B cell (primary cell): ENCODE measurements at regions not wholly inside any gene's neighbourhood (a gene's known extent, or its start where the extent isn't known, plus 50 kb on each side); places are given as distances from the start of the nearest gene placed in this dataset.

Experiments used
- ATAC-seq: fragments of 200-7000 bp; cut with Tn5 transposase; one replicate; pipeline ENCODE4 v1.10.0; 2021; ENCODE audit warnings: low read depth, mild to moderate bottlenecking, moderate number of reproducible peaks, moderate library complexity
- CTCF ChIA-PET: fragments of 350-600 bp; sonication (Branson Sonifier 250); formaldehyde crosslinking; loops from one replicate; lab custom pipeline; 2021; ENCODE audit warnings: antibody characterized with exemption, inconsistent platforms; lab: Charles Lee
- POLR2A ChIA-PET: fragments of 350-600 bp; sonication (Branson Sonifier 250); formaldehyde crosslinking; loops from one replicate; lab custom pipeline; 2021; ENCODE audit warnings: antibody characterized with exemption; lab: Charles Lee
- DNase-seq: peaks from one replicate; pipeline ENCODE4 v3.0.0; 2013
- H2AFZ ChIP-seq: 2 replicates; pipeline ENCODE4 v1.6.1; 2012; ENCODE audit warnings: mild to moderate bottlenecking, low read depth, low read length; ENCODE audit not compliant: insufficient read depth, poor library complexity, severe bottlenecking
- H3K27ac ChIP-seq, 2 donors: 1 replicate in 1 of 2; 2 replicates in 1 of 2; pipeline ENCODE4 v1.5.1; 2012 to 2013; ENCODE audit warnings: low read length in 2 of 2, mild to moderate bottlenecking in 2 of 2, moderate library complexity in 1 of 2
- H3K27me3 ChIP-seq, 4 experiments: fragments of 200-600 bp in 1 of 4; sonication (generic) in 1 of 4; replicated peaks in 1 of 4; 1 replicate in 2 of 4; 2 replicates in 2 of 4; pipeline versions ENCODE4 v1.6.1 to v1.7.0; 2013 to 2016; ENCODE audit warnings: low read length in 3 of 4, mild to moderate bottlenecking in 2 of 4, mixed read lengths in 1 of 4, moderate library complexity in 1 of 4; ENCODE audit not compliant: insufficient read depth in 4 of 4, control insufficient read depth in 3 of 4; ENCODE audit errors: control extremely low read depth in 1 of 4
- H3K36me3 ChIP-seq, 2 experiments: replicated peaks in 1 of 2; 1 replicate in 1 of 2; 2 replicates in 1 of 2; pipeline versions ENCODE4 v1.6.1 to v1.7.1; 2013; ENCODE audit warnings: low read length in 1 of 2; ENCODE audit not compliant: insufficient read depth in 2 of 2, control insufficient read depth in 1 of 2; ENCODE audit errors: control extremely low read depth in 1 of 2, extremely low read depth in 1 of 2
- H3K4me1 ChIP-seq, 2 donors: fragments of 200-600 bp in 1 of 2; sonication (generic) in 1 of 2; 1 replicate in 1 of 2; 2 replicates in 1 of 2; pipeline versions ENCODE4 v1.5.1 to v1.6.1; 2013 to 2017; ENCODE audit warnings: low read length in 2 of 2; ENCODE audit not compliant: control insufficient read depth in 2 of 2, insufficient read depth in 2 of 2
- H3K4me2 ChIP-seq: replicated peaks from 2 replicates; pipeline ENCODE3; 2012; ENCODE audit warnings: mild to moderate bottlenecking, low read depth, low read length; ENCODE audit not compliant: poor library complexity, severe bottlenecking
- H3K4me3 ChIP-seq, 5 experiments: fragments of 200-600 bp in 1 of 5; sonication (generic) in 1 of 5; 1 replicate in 3 of 5; 2 replicates in 2 of 5; pipeline versions ENCODE4 v1.5.1 to v1.7.0; 2011 to 2016; ENCODE audit warnings: low read length in 4 of 5, mild to moderate bottlenecking in 4 of 5, low read depth in 2 of 5, control low read depth in 1 of 5, moderate library complexity in 1 of 5; ENCODE audit not compliant: insufficient read depth in 1 of 5; ENCODE audit errors: control extremely low read depth in 1 of 5, extremely low read depth in 1 of 5
- H3K79me2 ChIP-seq: fragments of 200-600 bp; sonication (generic); one replicate; pipeline ENCODE4 v1.6.0; 2016; ENCODE audit warnings: low read length; ENCODE audit not compliant: control insufficient read depth, insufficient read depth
- H3K9ac ChIP-seq: fragments of 200-600 bp; sonication (generic); 2 replicates; pipeline ENCODE4 v1.6.1; 2017; ENCODE audit warnings: mild to moderate bottlenecking, low read length, moderate library complexity
- H3K9me3 ChIP-seq, 3 donors: one replicate each; pipeline versions ENCODE4 v1.6.1 to v1.7.1; 2013; ENCODE audit warnings: low read length in 2 of 3; ENCODE audit not compliant: control insufficient read depth in 2 of 3, insufficient read depth in 1 of 3; ENCODE audit errors: control extremely low read depth in 1 of 3
- H4K20me1 ChIP-seq: 2 replicates; pipeline ENCODE4 v1.6.0; 2012; ENCODE audit warnings: mild to moderate bottlenecking, low read length; ENCODE audit not compliant: insufficient read depth, control insufficient read depth, poor library complexity, severe bottlenecking
- H3K27ac Mint-ChIP-seq: one replicate; pipeline ENCODE4 v1.8.0; 2021; ENCODE audit warnings: mixed read lengths
- H3K27me3 Mint-ChIP-seq: one replicate; pipeline ENCODE4 v1.8.0; 2021; ENCODE audit warnings: mixed read lengths
- H3K4me1 Mint-ChIP-seq: one replicate; pipeline ENCODE4 v1.8.0; 2021; ENCODE audit warnings: mixed read lengths
- H3K4me3 Mint-ChIP-seq: one replicate; pipeline ENCODE4 v1.8.0; 2021; ENCODE audit warnings: mixed read lengths
- H3K9me3 Mint-ChIP-seq: one replicate; pipeline ENCODE4 v1.8.0; 2022; ENCODE audit warnings: mixed read lengths; ENCODE audit not compliant: insufficient read depth
- CTCF ChIP-seq: fragments of 200-600 bp; IDR thresholded peaks from one replicate; pipeline ENCODE4 v1.8.0; 2022; ENCODE audit warnings: antibody characterized with exemption, mild to moderate bottlenecking
- EZH2 ChIP-seq: IDR thresholded peaks from 2 replicates; pipeline ENCODE4 v1.6.1; 2012; ENCODE audit warnings: borderline replicate concordance, low read depth, mild to moderate bottlenecking, moderate library complexity, low read length; ENCODE audit not compliant: insufficient read depth, poor library complexity, severe bottlenecking
- intact Hi-C: fragments of 100-400 bp; cut with micrococcal nuclease; formaldehyde crosslinking; loops from one replicate; pipeline ENCODE4 v1.10.0; 2022

GRCh38 chr13:62433660-62434059, 1018.0 kb upstream of the PCDH20 start:
- ATAC-seq = no peak
- DNase-seq = no peak
- Mint-ChIP-seq H3K9me3 (peaks cover 2% of the 10 kb centered on the region), H3K4me3 (no peak overlapping the region), H3K27ac (no peak overlapping the region), H3K27me3 (no peaks in the 10 kb centered on the region), H3K4me1 (no peaks in the 10 kb centered on the region)
- Histone ChIP-seq H3K27me3 (no peaks in the 10 kb centered on the region), H3K9me3 (no peaks in the 10 kb centered on the region), H3K4me1 (no peaks in the 10 kb centered on the region), H3K9ac (no peak overlapping the region), H3K79me2 (no peaks in the 10 kb centered on the region), H3K4me3 (no peak overlapping the region), H3K27ac (no peak overlapping the region), H4K20me1 (no peaks in the 10 kb centered on the region), H2AFZ (no peak overlapping the region), H3K4me2 (no peak overlapping the region), H3K36me3 (no peaks in the 10 kb centered on the region)
- POLR2A ChIA-PET = no interaction called here
- no peak for TF ChIP-seq EZH2
- no peak for TF ChIP-seq CTCF
- CTCF ChIA-PET = no interaction called here
- intact Hi-C loops = no loop called here

GRCh38 chr13:62432906-62433305, 1017.3 kb upstream of the PCDH20 start:
- H4K20me1 ChIP-seq = no peaks in the 10 kb centered on the region
- H3K4me2 ChIP-seq = no peak overlapping the region
- no peaks in the 10 kb centered on the region for H3K36me3 ChIP-seq
- H3K9ac ChIP-seq = no peak overlapping the region
- no peaks in the 10 kb centered on the region for H3K4me1 ChIP-seq
- no peak for ATAC-seq
- no peaks in the 10 kb centered on the region for H3K27me3 ChIP-seq
- TF ChIP-seq EZH2 (no peak), CTCF (no peak)
- H2AFZ ChIP-seq = no peak overlapping the region
- H3K4me3 ChIP-seq = no peak overlapping the region
- Mint-ChIP-seq H3K4me1 (no peaks in the 10 kb centered on the region), H3K27ac (no peak overlapping the region), H3K27me3 (no peaks in the 10 kb centered on the region), H3K9me3 (peaks cover 2% of the 10 kb centered on the region), H3K4me3 (no peak overlapping the region)
- H3K9me3 ChIP-seq = no peaks in the 10 kb centered on the region
- H3K79me2 ChIP-seq = no peaks in the 10 kb centered on the region
- CTCF ChIA-PET = no interaction called here
- no peak for DNase-seq
- intact Hi-C loops = no loop called here
- H3K27ac ChIP-seq = no peak overlapping the region
- POLR2A ChIA-PET = no interaction called here
